Endothelial cell of umbilical vein (primary cell): ENCODE measurements at regions not wholly inside any gene's neighbourhood (a gene's known extent, or its start where the extent isn't known, plus 50 kb on each side); places are given as distances from the start of the nearest gene placed in this dataset.

Experiments
- CTCF ChIP-seq, 2 donors: IDR thresholded peaks; 1 replicate in 1 of 2; 2 replicates in 1 of 2; pipeline ENCODE4 v1.5.1; 2011; ENCODE audit warnings: low read length in 2 of 2, mild to moderate bottlenecking in 2 of 2, moderate library complexity in 2 of 2, control low read depth in 1 of 2, inconsistent platforms in 1 of 2, low read depth in 1 of 2; ENCODE audit not compliant: insufficient read depth in 1 of 2; ENCODE audit errors: extremely low read depth in 1 of 2
- MYC ChIP-seq: IDR thresholded peaks from one replicate; pipeline ENCODE4 v1.6.1; 2011; ENCODE audit warnings: mild to moderate bottlenecking, low read depth, low read length
- POLR2A ChIP-seq: IDR thresholded peaks from 2 replicates; pipeline ENCODE4 v1.6.1; 2012; ENCODE audit warnings: low read depth, mild to moderate bottlenecking, control low read depth, low read length
- POLR2AphosphoS5 ChIP-seq: IDR thresholded peaks from 2 replicates; pipeline ENCODE4 v1.6.1; 2012; ENCODE audit warnings: low read depth, mild to moderate bottlenecking, control low read depth, low read length, moderate library complexity; ENCODE audit not compliant: insufficient read depth
- TF ChIP-seq, protein P1 (sequence below): IDR thresholded peaks from 2 replicates; pipeline ENCODE4 v1.6.1; 2011; ENCODE audit not compliant: insufficient read depth, insufficient read length

- no peak for TF ChIP-seq POLR2AphosphoS5
- TF ChIP-seq CTCF (IDR thresholded peaks at IDR 0.05; ENCODE audit: extremely low read depth in 1 of 2, insufficient read depth in 1 of 2, low read depth in 1 of 2, low read length in 2 of 2): no peak
- TF ChIP-seq POLR2A: no peak
- TF ChIP-seq, protein P1, sequence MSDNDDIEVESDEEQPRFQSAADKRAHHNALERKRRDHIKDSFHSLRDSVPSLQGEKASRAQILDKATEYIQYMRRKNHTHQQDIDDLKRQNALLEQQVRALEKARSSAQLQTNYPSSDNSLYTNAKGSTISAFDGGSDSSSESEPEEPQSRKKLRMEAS: no peak
- TF ChIP-seq MYC: no peak
Observed at GRCh38 chr7:85725026-85725425, 538.2 kb upstream of the SEMA3D start.
